OCI-LY7 (cell line): ENCODE measurements at regions not wholly inside any gene's neighbourhood (a gene's known extent, or its start where the extent isn't known, plus 50 kb on each side); places are given as distances from the start of the nearest gene placed in this dataset.

Experiments
- BruUV-seq: library from RNA; stranded (reverse); fragments of 400-500 nt; replicated peaks from 2 replicates; lab custom pipeline; 2021; lab: Mats Ljungman, UMichigan
- CTCF ChIA-PET: fragments of 300-600 bp; sonication (Branson Sonifier 250); formaldehyde crosslinking; loops from one replicate; lab custom pipeline; 2022; ENCODE audit warnings: antibody characterized with exemption; ENCODE audit not compliant: unreplicated experiment; lab: Charles Lee
- POLR2A ChIA-PET: fragments of 300-600 bp; sonication (Branson Sonifier 250); formaldehyde crosslinking; loops from one replicate; lab custom pipeline; 2022; ENCODE audit warnings: antibody characterized with exemption; lab: Charles Lee
- DNase-seq: peaks from one replicate; pipeline ENCODE4 v3.0.0-alpha.2; 2015; ENCODE audit warnings: low spot score
- H2AFZ ChIP-seq: fragments of 200-600 bp; sonication (generic), shearing (Covaris generic); 2 replicates; pipeline ENCODE4 v1.6.1; 2014; ENCODE audit warnings: mild to moderate bottlenecking, antibody characterized with exemption, low read length, moderate library complexity
- H3K27ac ChIP-seq: fragments of 200-600 bp; sonication (generic); 2 replicates; pipeline ENCODE4 v1.5.1; 2014; ENCODE audit warnings: mixed run types, low read depth, mild to moderate bottlenecking, moderate library complexity, low read length, inconsistent platforms; ENCODE audit not compliant: poor library complexity, severe bottlenecking
- H3K36me3 ChIP-seq: fragments of 200-600 bp; sonication (generic); 2 replicates; pipeline ENCODE4 v1.6.1; 2014; ENCODE audit warnings: mild to moderate bottlenecking, antibody characterized with exemption, low read length, moderate library complexity, mixed read lengths; ENCODE audit not compliant: insufficient read depth
- H3K4me1 ChIP-seq: fragments of 200-600 bp; sonication (generic); 2 replicates; pipeline ENCODE4 v1.5.1; 2014; ENCODE audit warnings: mild to moderate bottlenecking, low read length; ENCODE audit not compliant: insufficient read depth, poor library complexity, severe bottlenecking
- H3K4me2 ChIP-seq: fragments of 200-600 bp; sonication (generic); 2 replicates; pipeline ENCODE4 v1.6.1; 2014; ENCODE audit warnings: mild to moderate bottlenecking, low read length
- H3K4me3 ChIP-seq: fragments of 200-600 bp; sonication (generic); 2 replicates; pipeline ENCODE4 v1.5.1; 2014; ENCODE audit warnings: mild to moderate bottlenecking, low read depth, low read length; ENCODE audit not compliant: poor library complexity, severe bottlenecking
- H3K79me2 ChIP-seq: fragments of 200-600 bp; sonication (generic); 2 replicates; pipeline ENCODE4 v1.6.1; 2016; ENCODE audit warnings: low read depth, mild to moderate bottlenecking, low read length, moderate library complexity, mixed read lengths; ENCODE audit not compliant: insufficient read depth
- H3K9me2 ChIP-seq: fragments of 200-600 bp; sonication (generic); 2 replicates; pipeline ENCODE4 v1.6.1; 2016; ENCODE audit warnings: mild to moderate bottlenecking, low read length, mixed read lengths; ENCODE audit not compliant: insufficient read depth
- H3K9me3 ChIP-seq: fragments of 200-600 bp; sonication (generic); 2 replicates; pipeline ENCODE4 v1.6.1; 2014; ENCODE audit warnings: mild to moderate bottlenecking, mixed run types, low read length, mixed read lengths
- H4K20me1 ChIP-seq: fragments of 200-600 bp; sonication (generic); 2 replicates; pipeline ENCODE4 v1.6.1; 2014; ENCODE audit warnings: mild to moderate bottlenecking, antibody characterized with exemption, low read length, moderate library complexity, mixed read lengths; ENCODE audit not compliant: insufficient read depth
- EZH2phosphoT487 ChIP-seq: fragments of 200-600 bp; sonication (generic); IDR thresholded peaks from 2 replicates; pipeline ENCODE4 v1.6.1; 2018; ENCODE audit warnings: low read depth, borderline replicate concordance, mild to moderate bottlenecking, mixed run types, antibody characterized with exemption, low read length, moderate library complexity, mixed read lengths
- intact Hi-C: fragments of 100-400 bp; cut with micrococcal nuclease; formaldehyde crosslinking; loops from one replicate; pipeline ENCODE4 v1.10.0; 2022; ENCODE audit not compliant: unreplicated experiment
- TF ChIP-seq, protein P1 (sequence below): fragments of 200-600 bp; sonication (generic); conservative IDR thresholded peaks from 2 replicates; pipeline ENCODE4 v1.5.1; 2014; ENCODE audit warnings: mild to moderate bottlenecking, antibody characterized with exemption, low read length, moderate library complexity, mixed read lengths

- Histone ChIP-seq H2AFZ (no peak overlapping the region), H3K4me2 (no peak overlapping the region), H3K4me3 (no peak overlapping the region), H3K9me2 (no peaks in the 10 kb centered on the region), H3K79me2 (no peaks in the 10 kb centered on the region), H3K4me1 (no peaks in the 10 kb centered on the region), H3K27ac (no peak overlapping the region), H3K36me3 (no peaks in the 10 kb centered on the region), H4K20me1 (no peaks in the 10 kb centered on the region), H3K9me3 (no peaks in the 10 kb centered on the region)
- ChIA-PET CTCF (no interaction called here), POLR2A (no interaction called here)
- no peak for DNase-seq
- TF ChIP-seq, protein P1, sequence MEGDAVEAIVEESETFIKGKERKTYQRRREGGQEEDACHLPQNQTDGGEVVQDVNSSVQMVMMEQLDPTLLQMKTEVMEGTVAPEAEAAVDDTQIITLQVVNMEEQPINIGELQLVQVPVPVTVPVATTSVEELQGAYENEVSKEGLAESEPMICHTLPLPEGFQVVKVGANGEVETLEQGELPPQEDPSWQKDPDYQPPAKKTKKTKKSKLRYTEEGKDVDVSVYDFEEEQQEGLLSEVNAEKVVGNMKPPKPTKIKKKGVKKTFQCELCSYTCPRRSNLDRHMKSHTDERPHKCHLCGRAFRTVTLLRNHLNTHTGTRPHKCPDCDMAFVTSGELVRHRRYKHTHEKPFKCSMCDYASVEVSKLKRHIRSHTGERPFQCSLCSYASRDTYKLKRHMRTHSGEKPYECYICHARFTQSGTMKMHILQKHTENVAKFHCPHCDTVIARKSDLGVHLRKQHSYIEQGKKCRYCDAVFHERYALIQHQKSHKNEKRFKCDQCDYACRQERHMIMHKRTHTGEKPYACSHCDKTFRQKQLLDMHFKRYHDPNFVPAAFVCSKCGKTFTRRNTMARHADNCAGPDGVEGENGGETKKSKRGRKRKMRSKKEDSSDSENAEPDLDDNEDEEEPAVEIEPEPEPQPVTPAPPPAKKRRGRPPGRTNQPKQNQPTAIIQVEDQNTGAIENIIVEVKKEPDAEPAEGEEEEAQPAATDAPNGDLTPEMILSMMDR = no peak
- TF ChIP-seq EZH2phosphoT487 = no peak
- no TSS peak for BruUV-seq
- intact Hi-C loops = no loop called here
Observed at GRCh38 chr7:130789436-130789835, 55.4 kb upstream of the KLF14 start.

- no peaks in the 10 kb centered on the region for H3K4me1 ChIP-seq
Observed at GRCh38 chr7:130791746-130792145, 57.7 kb upstream of the KLF14 start.

More at GRCh38 chr7:130791746-130792145, 57.7 kb upstream of the KLF14 start:
- BruUV-seq = no TSS peak
- Histone ChIP-seq H3K9me3 (no peaks in the 10 kb centered on the region), H3K27ac (no peak overlapping the region), H2AFZ (no peak overlapping the region), H3K9me2 (no peaks in the 10 kb centered on the region), H3K4me2 (no peak overlapping the region), H3K79me2 (no peaks in the 10 kb centered on the region), H3K36me3 (no peaks in the 10 kb centered on the region), H3K4me3 (no peak overlapping the region), H4K20me1 (no peaks in the 10 kb centered on the region)
- DNase-seq = no peak
- TF ChIP-seq, protein P1 = no peak
- TF ChIP-seq EZH2phosphoT487 = no peak
- intact Hi-C loops = no loop called here
- CTCF ChIA-PET = no interaction called here
- POLR2A ChIA-PET = interaction anchor here (0.6 kb wide), 1 partner anchor 54 kb away, joined by 3 read pairs; no protein-coding TSS in a partner anchor
